ENCODE measurements at regions not wholly inside any gene's neighbourhood (a gene's known extent, or its start where the extent isn't known, plus 50 kb on each side); places are given as distances from the start of the nearest gene placed in this dataset.

DNA sequence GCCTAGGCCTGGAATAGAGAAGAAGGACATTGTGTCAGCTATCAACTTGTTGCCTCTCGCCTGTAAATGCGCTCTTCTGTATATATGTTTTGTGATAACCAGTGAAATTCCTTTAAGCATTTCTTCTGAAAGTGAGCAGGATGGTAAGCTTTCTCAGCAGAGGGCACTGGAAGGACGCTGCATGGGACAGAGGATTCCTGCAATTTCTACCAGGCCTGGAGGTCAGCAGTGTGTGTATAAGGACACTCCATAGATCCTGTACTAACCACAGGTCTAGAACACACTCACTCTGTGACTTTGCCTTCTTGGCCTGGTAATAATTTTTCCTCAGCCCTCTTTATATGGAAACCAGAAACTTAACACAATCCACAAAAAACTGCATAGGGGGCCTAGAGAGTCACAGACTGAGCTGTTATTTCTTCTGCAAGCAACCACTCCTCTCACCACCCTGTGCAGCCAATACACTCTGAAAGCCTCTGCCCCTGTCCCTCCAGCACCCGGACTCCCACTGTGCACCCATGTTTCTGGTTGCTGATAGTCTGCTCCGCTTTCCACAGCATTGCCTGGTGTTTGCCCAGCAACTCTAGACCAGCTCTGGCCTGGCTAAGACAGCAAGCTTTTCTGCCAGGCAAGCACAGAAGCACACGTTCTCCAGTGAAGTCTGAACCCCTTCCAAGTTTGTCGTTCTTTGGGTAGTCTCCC lies 94.0 kb upstream of the RMST start:
- Histone ChIP-seq H3K9me2 (replicated peaks; ENCODE audit: control insufficient read depth, low read length) (no peaks in the 10 kb centered on the region), H3K36me3 (ENCODE audit: control insufficient read depth, low read length) (no peaks in the 10 kb centered on the region), H3K27me3 (ENCODE audit: control insufficient read depth, low read length) (no peaks in the 10 kb centered on the region), H3K9me3 (ENCODE audit: control insufficient read depth, insufficient read depth, low read length) (no peaks in the 10 kb centered on the region), H4K20me1 (ENCODE audit: control insufficient read depth, insufficient read depth, low read depth, low read length) (no peaks in the 10 kb centered on the region), H3K4me1 (ENCODE audit: control insufficient read depth, low read length) (no peaks in the 10 kb centered on the region), H3F3A (ENCODE audit: control insufficient read depth, insufficient read depth) (no peaks in the 10 kb centered on the region), H3K79me2 (ENCODE audit: control insufficient read depth, low read length) (no peaks in the 10 kb centered on the region), H3K27ac (ENCODE audit: low read depth, low read length) (no peak overlapping the region), H3K4me3 (ENCODE audit: low read length) (no peak overlapping the region), H3K4me2 (ENCODE audit: low read length) (no peak overlapping the region)
- TF ChIP-seq EZH2phosphoT487 (IDR thresholded peaks at IDR 0.05; ENCODE audit: borderline replicate concordance, low read length) (no peak), CTCF (IDR thresholded peaks at IDR 0.05; ENCODE audit: low read depth, low read length, poor library complexity, severe bottlenecking) (no peak)

GRCh38 chr12:97375310-97375709 lies 87.3 kb upstream of the RMST start:
- no peaks in the 10 kb centered on the region for H4K20me1 ChIP-seq (ENCODE audit: control insufficient read depth, insufficient read depth, low read depth, low read length)
- TF ChIP-seq CTCF (IDR thresholded peaks at IDR 0.05; ENCODE audit: low read depth, low read length, poor library complexity, severe bottlenecking), result no peak
- no peak for TF ChIP-seq EZH2phosphoT487 (IDR thresholded peaks at IDR 0.05; ENCODE audit: borderline replicate concordance, low read length)
- no peaks in the 10 kb centered on the region for H3K9me3 ChIP-seq (ENCODE audit: control insufficient read depth, insufficient read depth, low read length)
- no peaks in the 10 kb centered on the region; the same call in 1 of the 2 replicates for H3K9me2 ChIP-seq (replicated peaks; ENCODE audit: control insufficient read depth, low read length)
- no peaks in the 10 kb centered on the region for H3F3A ChIP-seq (ENCODE audit: control insufficient read depth, insufficient read depth)
- H3K4me3 ChIP-seq (ENCODE audit: low read length), result no peak overlapping the region
- H3K27ac ChIP-seq (ENCODE audit: low read depth, low read length), result no peak overlapping the region
- no peak overlapping the region for H3K4me2 ChIP-seq (ENCODE audit: low read length)
- H3K36me3 ChIP-seq (ENCODE audit: control insufficient read depth, low read length), result no peaks in the 10 kb centered on the region
- no peaks in the 10 kb centered on the region for H3K79me2 ChIP-seq (ENCODE audit: control insufficient read depth, low read length)
- H3K27me3 ChIP-seq (ENCODE audit: control insufficient read depth, low read length), result no peaks in the 10 kb centered on the region
- H3K4me1 ChIP-seq (ENCODE audit: control insufficient read depth, low read length), result no peaks in the 10 kb centered on the region

DNA sequence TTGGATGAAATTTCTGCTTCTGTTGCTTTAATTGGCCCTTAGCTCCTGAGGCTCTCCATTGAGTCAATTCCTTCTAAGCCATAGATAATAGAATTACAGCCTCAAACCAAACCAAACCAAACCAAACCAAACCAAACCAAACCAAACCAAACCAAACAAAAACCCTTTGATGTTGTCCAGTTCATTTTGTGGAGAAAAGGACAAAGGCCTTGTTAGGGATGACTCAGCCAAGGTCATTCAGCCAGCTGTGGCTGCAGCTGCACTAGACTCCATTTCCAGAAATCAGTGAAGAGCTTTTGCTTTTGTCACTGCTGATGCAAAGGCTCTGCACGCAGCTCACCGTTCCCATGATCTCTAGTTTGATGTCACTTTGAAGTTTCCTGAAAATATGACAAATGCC lies 82.2 kb upstream of the RMST start:
- Histone ChIP-seq H3F3A (ENCODE audit: control insufficient read depth, insufficient read depth) (no peaks in the 10 kb centered on the region), H3K4me2 (ENCODE audit: low read length) (no peak overlapping the region), H4K20me1 (ENCODE audit: control insufficient read depth, insufficient read depth, low read depth, low read length) (no peaks in the 10 kb centered on the region), H3K27ac (ENCODE audit: low read depth, low read length) (no peak overlapping the region), H3K4me3 (ENCODE audit: low read length) (no peak overlapping the region), H3K27me3 (ENCODE audit: control insufficient read depth, low read length) (no peaks in the 10 kb centered on the region), H3K9me3 (ENCODE audit: control insufficient read depth, insufficient read depth, low read length) (no peaks in the 10 kb centered on the region), H3K4me1 (ENCODE audit: control insufficient read depth, low read length) (no peaks in the 10 kb centered on the region), H3K9me2 (replicated peaks; ENCODE audit: control insufficient read depth, low read length) (no peaks in the 10 kb centered on the region; the same call in 1 of the 2 replicates), H3K36me3 (ENCODE audit: control insufficient read depth, low read length) (no peaks in the 10 kb centered on the region), H3K79me2 (ENCODE audit: control insufficient read depth, low read length) (no peaks in the 10 kb centered on the region)
- TF ChIP-seq CTCF (IDR thresholded peaks at IDR 0.05; ENCODE audit: low read depth, low read length, poor library complexity, severe bottlenecking) (no peak), EZH2phosphoT487 (IDR thresholded peaks at IDR 0.05; ENCODE audit: borderline replicate concordance, low read length) (no peak)

All from DOHH2 (cell line).